ENCODE measurements at regions not wholly inside any gene's neighbourhood (a gene's known extent, or its start where the extent isn't known, plus 50 kb on each side); places are given as distances from the start of the nearest gene placed in this dataset.
A peak's percentile ranks its signal among the peaks of the same experiment; 100 is the strongest.
"Not testable (repeated sequence)": the region's sequence is repeated elsewhere in the genome, so short reads cannot be mapped to it uniquely, and the experiment has no call there.

GRCh38 chr2:16756831-16757644 lies 91.4 kb upstream of the CYRIA start:
- peak; percentile 93 for TF ChIP-seq CTCF (IDR thresholded peaks at IDR 0.05)
- no peak for TF ChIP-seq POLR2A (IDR thresholded peaks at IDR 0.05)
- intact Hi-C loops (cut with DNase I; ENCODE audit: low total_unique reads), result loop anchor here (5.0 kb wide), 1 partner anchor 145 kb away; no protein-coding TSS in a partner anchor
- peaks cover 5% of the 10 kb centered on the region for H3K4me1 ChIP-seq
- WGBS, 2 donors, result 21 to 24% methylated on average over 21 of the region's 21 CpGs
- no peaks in the 10 kb centered on the region for H3K27me3 ChIP-seq
- H3K36me3 ChIP-seq (ENCODE audit: low read depth, missing control alignments), result no peaks in the 10 kb centered on the region
- no peaks in the 10 kb centered on the region for H3K9me3 ChIP-seq
- H3K27ac ChIP-seq, result no peak overlapping the region
- no peak overlapping the region for H3K4me3 ChIP-seq
- DNase-seq, result peak; percentile 84

DNA sequence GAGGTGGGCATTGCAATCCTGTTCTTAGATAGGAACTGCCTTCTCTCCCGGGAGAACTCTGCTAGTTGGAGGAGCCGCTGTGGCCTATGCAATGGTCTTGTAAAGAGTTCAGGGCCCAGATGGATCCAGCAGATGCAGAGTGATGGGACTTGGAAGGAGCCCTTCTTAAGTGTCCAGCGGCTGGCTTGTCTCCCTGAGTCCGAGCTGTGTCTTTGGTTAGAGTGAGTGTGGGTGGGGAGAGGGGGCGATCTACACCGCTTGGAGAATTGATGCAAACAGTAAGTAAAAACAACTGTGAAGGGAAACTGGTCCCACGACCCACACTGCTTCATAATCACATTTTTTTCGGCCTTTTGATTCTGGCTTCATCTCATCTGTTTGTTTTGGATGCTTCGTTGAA lies 89.8 kb upstream of the CYRIA start:
- TF ChIP-seq CTCF (IDR thresholded peaks at IDR 0.05) (no peak), POLR2A (IDR thresholded peaks at IDR 0.05) (no peak)
- intact Hi-C loops (cut with DNase I; ENCODE audit: low total_unique reads), result loop anchor here (5.0 kb wide), 1 partner anchor 143 kb away; no protein-coding TSS in a partner anchor
- Histone ChIP-seq H3K9me3 (no peaks in the 10 kb centered on the region), H3K27me3 (no peaks in the 10 kb centered on the region), H3K27ac (no peak overlapping the region), H3K4me1 (peaks cover 2% of the 10 kb centered on the region), H3K4me3 (no peak overlapping the region), H3K36me3 (ENCODE audit: low read depth, missing control alignments) (no peaks in the 10 kb centered on the region)
- 79 to 80% methylated on average over 9 of the region's 9 CpGs for WGBS, 2 donors
- DNase-seq, result no peak

DNA sequence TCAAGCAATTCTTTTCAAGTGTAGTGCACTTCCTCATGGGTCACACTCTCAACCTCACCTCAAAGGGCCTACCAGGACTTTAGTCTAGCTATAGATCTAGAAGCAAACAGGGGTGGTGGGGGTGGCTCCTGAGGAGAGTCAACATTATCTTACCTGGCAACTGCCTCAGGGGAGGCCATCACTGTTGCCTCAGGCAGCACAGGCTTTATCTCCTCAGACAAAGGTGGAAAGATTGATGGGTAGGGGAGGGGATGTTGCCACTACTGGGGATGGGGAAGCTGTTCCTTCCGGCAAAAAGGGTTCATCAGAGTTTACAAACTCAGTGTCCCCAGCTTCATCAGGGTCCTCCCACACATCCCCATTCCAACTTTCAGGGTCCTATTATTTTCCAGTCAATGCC lies 87.4 kb upstream of the CYRIA start:
- intact Hi-C loops (cut with DNase I; ENCODE audit: low total_unique reads); H3K4me3 ChIP-seq; H3K4me1 ChIP-seq; H3K36me3 ChIP-seq (ENCODE audit: low read depth, missing control alignments); H3K9me3 ChIP-seq; H3K27me3 ChIP-seq; DNase-seq; H3K27ac ChIP-seq: not testable (repeated sequence)
- whole genome bisulfite sequencing, 2 donors, result 100% methylated on average over 1 of the region's 1 CpG; no CpG with 5 or more reads in 1 of the 2 donors

DNA sequence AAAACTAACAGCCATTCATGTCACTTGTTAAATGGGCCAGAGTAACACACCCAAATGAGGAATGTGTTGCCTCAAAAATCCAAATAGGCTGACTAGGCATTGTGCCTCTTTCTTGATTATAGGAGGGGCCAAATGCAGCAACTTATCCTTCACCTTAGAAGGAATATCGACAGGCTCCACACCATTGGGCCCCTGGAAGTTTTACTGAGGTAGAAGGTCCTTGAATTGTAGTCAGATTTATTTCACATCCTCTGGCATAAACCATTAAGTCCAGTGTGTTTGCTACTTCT lies 85.2 kb upstream of the CYRIA start:
- H3K36me3 ChIP-seq (ENCODE audit: low read depth, missing control alignments); intact Hi-C loops (cut with DNase I; ENCODE audit: low total_unique reads); H3K4me3 ChIP-seq; DNase-seq; H3K4me1 ChIP-seq; H3K27me3 ChIP-seq; H3K9me3 ChIP-seq; H3K27ac ChIP-seq: not testable (repeated sequence)
- 87 to 88% methylated on average over 1 of the region's 1 CpG for WGBS, 2 donors

DNA sequence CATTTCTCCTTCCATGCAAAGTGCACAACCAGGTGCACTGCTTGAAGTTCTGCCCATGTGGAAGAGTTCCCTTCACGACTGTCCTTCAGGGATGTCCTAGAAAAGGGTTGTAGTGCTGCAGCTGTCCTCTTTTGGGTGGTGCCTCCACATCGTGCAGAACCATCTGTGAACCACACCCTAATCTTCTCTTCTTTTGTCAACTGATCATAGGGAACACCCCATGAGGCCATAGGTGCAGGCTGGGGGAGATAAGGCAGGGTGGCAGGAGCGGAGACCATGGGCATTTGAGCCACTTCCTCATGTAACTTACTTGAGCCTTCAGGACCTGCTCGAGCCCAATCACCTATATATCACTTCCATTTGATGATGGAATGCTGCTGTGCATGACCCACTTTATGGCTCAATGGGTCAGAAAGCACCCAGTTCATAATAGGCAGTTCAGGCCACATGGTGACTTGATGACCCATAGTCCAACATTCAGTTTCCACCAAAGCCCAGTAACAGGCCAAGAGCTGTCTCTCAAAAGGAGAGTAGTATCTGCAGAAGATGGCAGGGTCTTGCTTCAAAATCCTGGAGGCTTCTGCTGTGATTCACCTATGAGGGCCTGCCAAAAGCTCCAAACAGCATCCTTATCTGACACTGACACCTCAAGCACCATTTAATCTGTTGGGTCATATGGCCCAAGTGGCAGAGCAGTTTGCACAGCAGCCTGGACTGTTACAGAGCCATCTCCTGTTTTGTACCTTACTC lies 84.7 kb upstream of the CYRIA start:
- DNase-seq, result no peak
- no peaks in the 10 kb centered on the region for H3K9me3 ChIP-seq
- no peaks in the 10 kb centered on the region for H3K4me1 ChIP-seq
- H3K27me3 ChIP-seq, result no peaks in the 10 kb centered on the region
- H3K36me3 ChIP-seq (ENCODE audit: low read depth, missing control alignments), result no peaks in the 10 kb centered on the region
- H3K27ac ChIP-seq, result no peak overlapping the region
- WGBS, 2 donors, result 94 to 95% methylated on average over 4 of the region's 4 CpGs
- intact Hi-C loops (cut with DNase I; ENCODE audit: low total_unique reads), result no loop called here
- no peak for TF ChIP-seq CTCF (IDR thresholded peaks at IDR 0.05)
- TF ChIP-seq POLR2A (IDR thresholded peaks at IDR 0.05), result no peak
- no peak overlapping the region for H3K4me3 ChIP-seq

GRCh38 chr2:16748511-16749266 lies 83.1 kb upstream of the CYRIA start:
- DNase-seq; H3K36me3 ChIP-seq (ENCODE audit: low read depth, missing control alignments); H3K27me3 ChIP-seq; H3K27ac ChIP-seq; H3K4me3 ChIP-seq; H3K9me3 ChIP-seq; H3K4me1 ChIP-seq; intact Hi-C loops (cut with DNase I; ENCODE audit: low total_unique reads): not testable (repeated sequence)
- WGBS, 2 donors, result 82 to 85% methylated on average over 1 of the region's 1 CpG

All from testis (tissue), 2 donors.